A549 (cell line): ENCODE measurements at regions not wholly inside any gene's neighbourhood (a gene's known extent, or its start where the extent isn't known, plus 50 kb on each side); places are given as distances from the start of the nearest gene placed in this dataset.

Experiments
- ATAC-seq, 2 experiments: fragments of 200-7000 bp in 1 of 2; fragments of >200 bp in 1 of 2; cut with Nextera tagmentation in 1 of 2; cut with Tn5 transposase in 1 of 2; 3 replicates each; pipeline versions ENCODE4 v1.8.0 to v1.9.1; 2018 to 2020; ENCODE audit warnings: mild to moderate bottlenecking in 1 of 2, moderate library complexity in 1 of 2
- CTCF ChIA-PET: fragments of 300-600 bp; sonication (Branson Sonifier 250); formaldehyde crosslinking; extraction: SDS; loops from one replicate; lab custom pipeline; 2021; ENCODE audit warnings: antibody characterized with exemption, inconsistent platforms; lab: Yijun Ruan, JAX
- POLR2A ChIA-PET: fragments of 350-600 bp; formaldehyde crosslinking; extraction: SDS; loops from one replicate; lab custom pipeline; 2021; ENCODE audit warnings: antibody characterized with exemption, inconsistent platforms; lab: Yijun Ruan, JAX
- DNase-seq, 2 experiments: peaks; one replicate each; pipeline versions ENCODE4 v3.0.0 to v3.0.0-alpha.2; 2011 to 2016; ENCODE audit warnings: low read depth in 1 of 2, low spot score in 1 of 2
- FAIRE-seq: peaks from 2 replicates; lab custom pipeline; 2011; peaks lifted over from hg19 to GRCh38; lab: Jason Lieb, UNC
- H3K27ac ChIP-seq, 2 experiments: fragments of >200 bp; sonication (Bioruptor Twin); formaldehyde crosslinking; 3 replicates each; pipeline ENCODE4 v1.5.1; 2016 to 2017
- H3K4me1 ChIP-seq: fragments of >200 bp; sonication (Bioruptor Twin); formaldehyde crosslinking; 3 replicates; pipeline ENCODE4 v1.6.1; 2016
- H3K4me2 ChIP-seq: fragments of >200 bp; sonication (Bioruptor Twin); formaldehyde crosslinking; 3 replicates; pipeline ENCODE4 v1.6.1; 2016
- H3K4me3 ChIP-seq: fragments of >200 bp; sonication (Bioruptor Twin); formaldehyde crosslinking; 3 replicates; pipeline ENCODE4 v1.5.1; 2016
- H3K9me3 ChIP-seq: fragments of >200 bp; sonication (Bioruptor Twin); formaldehyde crosslinking; 3 replicates; pipeline ENCODE4 v1.6.1; 2016
- BHLHE40 ChIP-seq: IDR thresholded peaks from 2 replicates; pipeline ENCODE4 v1.6.1; 2012; ENCODE audit warnings: low read depth, low read length, inconsistent platforms
- CBX2 ChIP-seq: fragments of 200-600 bp; sonication (generic); IDR thresholded peaks from 2 replicates; pipeline ENCODE4 v1.6.1; 2016; ENCODE audit warnings: low read depth, mild to moderate bottlenecking, borderline replicate concordance
- CEBPB ChIP-seq, 2 experiments: fragments of >200 bp in 1 of 2; sonication (Bioruptor Twin) in 1 of 2; formaldehyde crosslinking in 1 of 2; IDR thresholded peaks; 2 replicates each; pipeline ENCODE4 v1.6.1; 2012 to 2016
- CHD2 ChIP-seq: fragments of 150-350 bp; IDR thresholded peaks from 2 replicates; pipeline ENCODE4 v1.6.1; 2014; ENCODE audit warnings: low read length; ENCODE audit not compliant: partially characterized antibody
- CHD4 ChIP-seq: fragments of 200-600 bp; sonication (generic); IDR thresholded peaks from 2 replicates; pipeline ENCODE4 v1.6.1; 2016; ENCODE audit warnings: antibody characterized with exemption, mild to moderate bottlenecking, borderline replicate concordance
- EHMT2 ChIP-seq: fragments of 200-600 bp; sonication (generic); IDR thresholded peaks from 2 replicates; pipeline ENCODE4 v1.6.1; 2016; ENCODE audit warnings: antibody characterized with exemption, low read depth, mild to moderate bottlenecking, moderate library complexity
- ESRRA ChIP-seq: fragments of 150-350 bp; IDR thresholded peaks from 2 replicates; pipeline ENCODE4 v1.6.1; 2014; ENCODE audit warnings: mild to moderate bottlenecking, low read length, borderline replicate concordance
- FOSB ChIP-seq: fragments of 250-450 bp; sonication (Bioruptor Pico); IDR thresholded peaks from 2 replicates; pipeline ENCODE4 v1.5.0; 2020; ENCODE audit warnings: mild to moderate bottlenecking, moderate library complexity
- FOSL2 ChIP-seq, 2 experiments: fragments of 450-650 bp in 1 of 2; fragments of >200 bp in 1 of 2; sonication (Bioruptor Twin) in 1 of 2; formaldehyde crosslinking; IDR thresholded peaks; 2 replicates each; pipeline versions ENCODE4 v1.5.0 to v1.6.1; 2016 to 2020; ENCODE audit warnings: mild to moderate bottlenecking in 1 of 2, moderate library complexity in 1 of 2
- FOXS1 ChIP-seq: fragments of 250-450 bp; sonication (Bioruptor Pico); IDR thresholded peaks from 2 replicates; pipeline ENCODE4 v1.5.0; 2020; ENCODE audit warnings: mild to moderate bottlenecking, moderate library complexity
- HDAC2 ChIP-seq: fragments of 200-600 bp; sonication (generic); IDR thresholded peaks from 2 replicates; pipeline ENCODE4 v1.6.1; 2016
- HEYL ChIP-seq: fragments of 250-450 bp; sonication (Bioruptor Pico); IDR thresholded peaks from 2 replicates; pipeline ENCODE4 v1.8.0; 2021; ENCODE audit warnings: mild to moderate bottlenecking, moderate library complexity
- HOXA7 ChIP-seq: fragments of 250-450 bp; sonication (Bioruptor Pico); IDR thresholded peaks from 2 replicates; pipeline ENCODE4 v1.5.0; 2020; ENCODE audit warnings: mild to moderate bottlenecking, moderate library complexity
- HOXB5 ChIP-seq: fragments of 250-450 bp; sonication (Bioruptor Pico); IDR thresholded peaks from 2 replicates; pipeline ENCODE4 v1.5.0; 2020; ENCODE audit warnings: mild to moderate bottlenecking, moderate library complexity
- MYC ChIP-seq: IDR thresholded peaks from 2 replicates; pipeline ENCODE4 v1.6.1; 2012; ENCODE audit warnings: mild to moderate bottlenecking, inconsistent platforms, low read length, improper control_type of control experiment, borderline replicate concordance
- NFE2L2 ChIP-seq: fragments of 150-350 bp; conservative IDR thresholded peaks from 2 replicates; pipeline ENCODE4 v1.6.1; 2014; ENCODE audit warnings: low read length
- PHF8 ChIP-seq: fragments of 200-600 bp; sonication (generic); IDR thresholded peaks from 2 replicates; pipeline ENCODE4 v1.6.1; 2016; ENCODE audit warnings: low read depth, mild to moderate bottlenecking, antibody characterized with exemption, moderate library complexity, borderline replicate concordance
- POLR2A ChIP-seq: IDR thresholded peaks from 2 replicates; pipeline ENCODE4 v1.6.1; 2012; ENCODE audit warnings: mild to moderate bottlenecking, low read length
- RAD21 ChIP-seq, 2 experiments: fragments of >200 bp in 1 of 2; sonication (Bioruptor Twin) in 1 of 2; formaldehyde crosslinking in 1 of 2; IDR thresholded peaks in 1 of 2; conservative IDR thresholded peaks in 1 of 2; 2 replicates in 1 of 2; 3 replicates in 1 of 2; pipeline ENCODE4 v1.6.1; 2012 to 2018; ENCODE audit warnings: inconsistent platforms in 1 of 2
- RCOR1 ChIP-seq: fragments of 150-350 bp; IDR thresholded peaks from 2 replicates; pipeline ENCODE4 v1.6.1; 2014; ENCODE audit warnings: antibody characterized with exemption, low read length, low read depth
- TP53 ChIP-seq: fragments of 250-450 bp; sonication (Bioruptor Pico); IDR thresholded peaks from 2 replicates; pipeline ENCODE4 v1.5.0; 2021; ENCODE audit warnings: mild to moderate bottlenecking, moderate library complexity
- ZC3H11A ChIP-seq: fragments of 450-650 bp; IDR thresholded peaks from 2 replicates; pipeline ENCODE4 v1.6.1; 2014; ENCODE audit warnings: antibody characterized with exemption, mild to moderate bottlenecking
- WGBS: methylation state at CpG from one replicate; pipeline ENCODE4 v1.1.6; 2017; ENCODE audit errors: missing lambda C conversion rate; 5-methylcytosine and 5-hydroxymethylcytosine counted together
- TF ChIP-seq, protein P1 (sequence below): fragments of 250-450 bp; sonication (Bioruptor Pico); IDR thresholded peaks from 2 replicates; pipeline ENCODE4 v1.5.0; 2020; ENCODE audit warnings: low read depth, mild to moderate bottlenecking, moderate library complexity
- TF ChIP-seq, protein P2 (sequence below): IDR thresholded peaks from 2 replicates; pipeline ENCODE4 v1.6.1; 2012
- TF ChIP-seq, protein P3 (sequence below): fragments of 200-600 bp; sonication (generic); IDR thresholded peaks from 2 replicates; pipeline ENCODE4 v1.6.1; 2016; ENCODE audit warnings: antibody characterized with exemption, mild to moderate bottlenecking, moderate library complexity
- TF ChIP-seq, protein P4 (sequence below): fragments of 450-650 bp; IDR thresholded peaks from 2 replicates; pipeline ENCODE4 v1.6.1; 2014; ENCODE audit warnings: antibody characterized with exemption
- TF ChIP-seq, protein P5 (sequence below): fragments of >200 bp; sonication (Bioruptor Twin); formaldehyde crosslinking; IDR thresholded peaks from 2 replicates; pipeline ENCODE4 v1.6.1; 2016

DNA sequence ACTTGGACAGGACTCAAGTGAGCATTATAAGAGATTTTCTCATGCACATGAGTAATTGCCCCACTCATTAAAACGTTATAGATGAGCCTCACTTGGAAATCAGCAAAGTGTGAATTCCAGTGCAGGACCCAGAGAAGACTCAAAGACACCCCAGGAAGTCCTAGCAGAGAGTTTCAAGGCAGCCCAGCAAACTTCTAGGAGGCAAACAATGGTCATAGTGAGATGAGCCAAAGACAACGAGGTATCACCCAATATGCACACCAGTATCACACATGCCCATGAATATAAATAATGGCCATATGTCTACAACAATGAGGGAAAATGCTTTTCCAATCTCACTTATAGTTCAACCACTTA lies 245.9 kb downstream of the ACTL7B start (continued):
- no peak for TF ChIP-seq MYC

DNA sequence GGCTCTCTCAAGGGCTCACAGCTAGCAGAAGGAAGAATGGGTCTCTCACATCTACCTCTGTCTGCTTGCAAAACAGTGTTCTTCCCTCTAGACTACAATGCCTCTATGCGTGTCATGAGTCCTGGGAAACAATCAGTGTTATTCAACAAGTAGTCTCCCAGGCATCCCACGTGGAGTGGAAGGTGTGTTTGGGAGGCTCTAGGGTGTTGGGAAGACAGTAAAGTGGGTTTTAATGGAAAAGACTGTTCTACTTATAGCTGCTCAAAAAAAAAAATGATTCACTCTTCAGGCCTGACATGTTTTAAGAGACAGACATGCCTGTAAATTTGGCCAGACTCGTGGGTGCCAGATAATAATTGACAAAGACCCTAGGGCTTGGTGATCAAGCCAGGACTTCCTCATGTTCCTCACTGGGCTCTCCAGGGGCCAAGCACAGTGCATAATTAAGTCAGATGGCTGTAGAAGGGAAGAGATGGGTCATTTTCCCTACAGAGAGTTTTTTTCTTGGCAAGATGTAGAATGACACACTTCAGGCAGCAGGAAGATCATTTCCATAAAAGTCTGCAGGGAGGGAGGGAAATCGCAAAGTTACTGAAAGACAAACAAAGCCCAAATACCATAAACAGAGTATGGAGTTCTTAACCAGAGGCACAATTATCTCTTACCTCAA lies 246.4 kb downstream of the ACTL7B start:
- CTCF ChIA-PET = no interaction called here

DNA sequence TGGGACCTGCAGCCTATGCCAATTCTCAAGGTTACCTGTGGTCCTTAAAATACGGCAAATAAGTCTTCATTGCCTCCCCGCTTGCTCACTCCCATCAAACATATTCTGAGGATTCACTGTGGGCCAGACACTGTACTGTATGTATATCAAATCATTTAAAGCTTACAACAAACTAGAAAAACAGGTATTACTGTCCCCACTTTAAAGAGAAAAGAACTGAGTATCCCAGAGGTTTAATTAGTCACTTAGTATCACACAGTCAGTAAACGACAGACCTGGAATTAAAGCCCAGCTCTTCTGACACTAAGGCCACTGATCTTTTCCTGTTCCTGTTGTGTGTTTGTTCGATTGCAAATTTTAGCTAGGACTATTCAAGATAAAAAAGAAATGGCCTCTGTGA lies 248.2 kb downstream of the ACTL7B start:
- ChIA-PET CTCF (interaction anchor here (0.6 to 1.4 kb wide), 3 partner anchors 36 to 1312 kb away, joined by 3 to 5 read pairs (median 3); no protein-coding TSS in a partner anchor), POLR2A (no interaction called here)
- Histone ChIP-seq H3K27ac (no peak overlapping the region), H3K4me3 (no peak overlapping the region), H3K9me3 (no peaks in the 10 kb centered on the region), H3K4me2 (no peak overlapping the region), H3K4me1 (peaks cover 4% of the 10 kb centered on the region; the same call in 1 of the 3 replicates)
- ATAC-seq (no peak), DNase-seq (no peak), FAIRE-seq (no peak)
- TF ChIP-seq RCOR1 = no peak
- no peak for TF ChIP-seq MYC
- TF ChIP-seq TP53 (CRISPR knock-in tag) = no peak
- TF ChIP-seq, protein P1, sequence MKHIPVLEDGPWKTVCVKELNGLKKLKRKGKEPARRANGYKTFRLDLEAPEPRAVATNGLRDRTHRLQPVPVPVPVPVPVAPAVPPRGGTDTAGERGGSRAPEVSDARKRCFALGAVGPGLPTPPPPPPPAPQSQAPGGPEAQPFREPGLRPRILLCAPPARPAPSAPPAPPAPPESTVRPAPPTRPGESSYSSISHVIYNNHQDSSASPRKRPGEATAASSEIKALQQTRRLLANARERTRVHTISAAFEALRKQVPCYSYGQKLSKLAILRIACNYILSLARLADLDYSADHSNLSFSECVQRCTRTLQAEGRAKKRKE (CRISPR knock-in tag) = no peak
- TF ChIP-seq NFE2L2 = no peak
- TF ChIP-seq HEYL (CRISPR knock-in tag) = no peak
- no peak for TF ChIP-seq HDAC2
- no peak for TF ChIP-seq ZC3H11A
- TF ChIP-seq CBX2 = no peak
- TF ChIP-seq, protein P2, sequence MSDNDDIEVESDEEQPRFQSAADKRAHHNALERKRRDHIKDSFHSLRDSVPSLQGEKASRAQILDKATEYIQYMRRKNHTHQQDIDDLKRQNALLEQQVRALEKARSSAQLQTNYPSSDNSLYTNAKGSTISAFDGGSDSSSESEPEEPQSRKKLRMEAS = no peak
- TF ChIP-seq, protein P3, sequence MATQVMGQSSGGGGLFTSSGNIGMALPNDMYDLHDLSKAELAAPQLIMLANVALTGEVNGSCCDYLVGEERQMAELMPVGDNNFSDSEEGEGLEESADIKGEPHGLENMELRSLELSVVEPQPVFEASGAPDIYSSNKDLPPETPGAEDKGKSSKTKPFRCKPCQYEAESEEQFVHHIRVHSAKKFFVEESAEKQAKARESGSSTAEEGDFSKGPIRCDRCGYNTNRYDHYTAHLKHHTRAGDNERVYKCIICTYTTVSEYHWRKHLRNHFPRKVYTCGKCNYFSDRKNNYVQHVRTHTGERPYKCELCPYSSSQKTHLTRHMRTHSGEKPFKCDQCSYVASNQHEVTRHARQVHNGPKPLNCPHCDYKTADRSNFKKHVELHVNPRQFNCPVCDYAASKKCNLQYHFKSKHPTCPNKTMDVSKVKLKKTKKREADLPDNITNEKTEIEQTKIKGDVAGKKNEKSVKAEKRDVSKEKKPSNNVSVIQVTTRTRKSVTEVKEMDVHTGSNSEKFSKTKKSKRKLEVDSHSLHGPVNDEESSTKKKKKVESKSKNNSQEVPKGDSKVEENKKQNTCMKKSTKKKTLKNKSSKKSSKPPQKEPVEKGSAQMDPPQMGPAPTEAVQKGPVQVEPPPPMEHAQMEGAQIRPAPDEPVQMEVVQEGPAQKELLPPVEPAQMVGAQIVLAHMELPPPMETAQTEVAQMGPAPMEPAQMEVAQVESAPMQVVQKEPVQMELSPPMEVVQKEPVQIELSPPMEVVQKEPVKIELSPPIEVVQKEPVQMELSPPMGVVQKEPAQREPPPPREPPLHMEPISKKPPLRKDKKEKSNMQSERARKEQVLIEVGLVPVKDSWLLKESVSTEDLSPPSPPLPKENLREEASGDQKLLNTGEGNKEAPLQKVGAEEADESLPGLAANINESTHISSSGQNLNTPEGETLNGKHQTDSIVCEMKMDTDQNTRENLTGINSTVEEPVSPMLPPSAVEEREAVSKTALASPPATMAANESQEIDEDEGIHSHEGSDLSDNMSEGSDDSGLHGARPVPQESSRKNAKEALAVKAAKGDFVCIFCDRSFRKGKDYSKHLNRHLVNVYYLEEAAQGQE = no peak
- TF ChIP-seq, protein P4, sequence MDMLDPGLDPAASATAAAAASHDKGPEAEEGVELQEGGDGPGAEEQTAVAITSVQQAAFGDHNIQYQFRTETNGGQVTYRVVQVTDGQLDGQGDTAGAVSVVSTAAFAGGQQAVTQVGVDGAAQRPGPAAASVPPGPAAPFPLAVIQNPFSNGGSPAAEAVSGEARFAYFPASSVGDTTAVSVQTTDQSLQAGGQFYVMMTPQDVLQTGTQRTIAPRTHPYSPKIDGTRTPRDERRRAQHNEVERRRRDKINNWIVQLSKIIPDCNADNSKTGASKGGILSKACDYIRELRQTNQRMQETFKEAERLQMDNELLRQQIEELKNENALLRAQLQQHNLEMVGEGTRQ = no peak
- no peak for TF ChIP-seq HOXB5 (CRISPR knock-in tag)
- no peak for TF ChIP-seq CEBPB (IDR thresholded peaks at IDR 0.05)
- TF ChIP-seq EHMT2 = no peak
- 39% methylated on average over 4 of the region's 4 CpGs for WGBS

More for the DNA sequence above, 246.4 kb downstream of the ACTL7B start:
- Histone ChIP-seq H3K4me2 (no peak overlapping the region), H3K4me1 (peaks cover 4% of the 10 kb centered on the region; the same call in 1 of the 3 replicates), H3K9me3 (no peaks in the 10 kb centered on the region), H3K4me3 (no peak overlapping the region), H3K27ac (no peak overlapping the region)
- ATAC-seq (no peak), DNase-seq (no peak), FAIRE-seq (no peak)
- WGBS = 10% methylated on average over 4 of the region's 4 CpGs
- no peak for TF ChIP-seq CBX2
- TF ChIP-seq PHF8 = no peak
- no peak for TF ChIP-seq BHLHE40
- no peak for TF ChIP-seq FOXS1
- no peak for TF ChIP-seq CHD4
- TF ChIP-seq POLR2A = no peak
- TF ChIP-seq FOSB = no peak
- TF ChIP-seq, protein P2 = no peak
- TF ChIP-seq NFE2L2 = no peak
- TF ChIP-seq CHD2 = no peak
- no peak for TF ChIP-seq RAD21 (conservative IDR thresholded peaks at IDR 0.05 in 1 of 2, IDR thresholded peaks at IDR 0.05 in 1 of 2)
- no peak for TF ChIP-seq HDAC2
- no peak for TF ChIP-seq HOXA7 (CRISPR knock-in tag)
- no peak for TF ChIP-seq ZC3H11A
- no peak for TF ChIP-seq ESRRA
- TF ChIP-seq, protein P5, sequence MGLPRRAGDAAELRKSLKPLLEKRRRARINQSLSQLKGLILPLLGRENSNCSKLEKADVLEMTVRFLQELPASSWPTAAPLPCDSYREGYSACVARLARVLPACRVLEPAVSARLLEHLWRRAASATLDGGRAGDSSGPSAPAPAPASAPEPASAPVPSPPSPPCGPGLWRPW = no peak
- TF ChIP-seq, protein P1 (CRISPR knock-in tag) = no peak
- TF ChIP-seq MYC = no peak
- no peak for TF ChIP-seq FOSL2 (IDR thresholded peaks at IDR 0.05)
- no peak for TF ChIP-seq FOSL2 (CRISPR knock-in tag; IDR thresholded peaks at IDR 0.05)
- POLR2A ChIA-PET = no interaction called here
